ENCODE measurements at regions not wholly inside any gene's neighbourhood (a gene's known extent, or its start where the extent isn't known, plus 50 kb on each side); places are given as distances from the start of the nearest gene placed in this dataset.

- no peak for TF ChIP-seq CTCF (IDR thresholded peaks at IDR 0.05; ENCODE audit: low read depth, low read length)
- DNase-seq (ENCODE audit: extremely low read depth, low read depth), result no peak
Measured at GRCh38 chr9:129422032-129422842, 198.7 kb downstream of the C9orf50 start.

GRCh38 chr9:129421371-129421770 is 199.5 kb downstream of the C9orf50 start:
- DNase-seq (ENCODE audit: extremely low read depth, low read depth), result no peak
- no peak for TF ChIP-seq CTCF (IDR thresholded peaks at IDR 0.05; ENCODE audit: low read depth, low read length)

GRCh38 chr9:129420721-129421120 is 200.2 kb downstream of the C9orf50 start:
- no peak for DNase-seq (ENCODE audit: extremely low read depth, low read depth)
- TF ChIP-seq CTCF (IDR thresholded peaks at IDR 0.05; ENCODE audit: low read depth, low read length), result no peak

GRCh38 chr9:129419382-129419899 is 201.5 kb downstream of the C9orf50 start:
- TF ChIP-seq CTCF (IDR thresholded peaks at IDR 0.05; ENCODE audit: low read depth, low read length), result no peak
- DNase-seq (ENCODE audit: extremely low read depth, low read depth), result no peak

- no peak for TF ChIP-seq CTCF (IDR thresholded peaks at IDR 0.05; ENCODE audit: low read depth, low read length)
Measured at GRCh38 chr9:129418451-129418850, 202.4 kb downstream of the C9orf50 start.

GRCh38 chr9:129416821-129417539 is 203.9 kb downstream of the C9orf50 start:
- DNase-seq (ENCODE audit: extremely low read depth, low read depth), result no peak

More at GRCh38 chr9:129418451-129418850, 202.4 kb downstream of the C9orf50 start:
- no peak for DNase-seq (ENCODE audit: extremely low read depth, low read depth)

More at GRCh38 chr9:129416821-129417539, 203.9 kb downstream of the C9orf50 start:
- TF ChIP-seq CTCF (IDR thresholded peaks at IDR 0.05; ENCODE audit: low read depth, low read length), result no peak

Measured in AG09319 (cell line).